Fibroblast of the aortic adventitia (primary cell): ENCODE measurements at regions not wholly inside any gene's neighbourhood (a gene's known extent, or its start where the extent isn't known, plus 50 kb on each side); places are given as distances from the start of the nearest gene placed in this dataset.

Experiments used
- DNase-seq: peaks from one replicate; pipeline ENCODE4 v3.0.0-alpha.2; 2010; ENCODE audit warnings: low read depth
- H3K4me3 ChIP-seq: 2 replicates; pipeline ENCODE4 v1.5.1; 2011; ENCODE audit warnings: low read depth, mild to moderate bottlenecking, control low read depth, low read length, moderate library complexity
- TF ChIP-seq, protein P1 (sequence below): IDR thresholded peaks from 2 replicates; pipeline ENCODE4 v1.5.1; 2011; ENCODE audit warnings: mild to moderate bottlenecking, low read length, control low read depth, inconsistent platforms; ENCODE audit not compliant: insufficient read depth

DNA sequence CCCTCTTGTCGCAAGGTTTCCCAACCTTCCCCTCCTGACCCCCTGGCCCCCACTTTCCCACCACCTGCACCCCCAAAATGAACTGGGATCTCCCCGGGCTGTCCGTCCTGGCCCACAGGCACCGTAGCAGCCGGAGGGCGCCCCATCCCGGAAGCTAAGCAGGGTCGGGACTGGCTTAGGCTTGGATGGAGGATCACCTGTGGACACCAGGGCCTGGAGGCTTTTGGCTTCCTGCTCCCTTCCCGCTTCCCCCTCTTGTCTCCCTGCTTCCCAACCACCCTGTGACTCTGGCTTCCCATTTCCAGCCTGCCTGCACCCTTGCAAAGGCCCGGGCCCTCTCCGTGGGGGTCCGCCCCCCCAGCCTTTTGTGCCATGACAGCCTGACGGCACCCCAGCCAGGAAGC is 2291.3 kb downstream of the TP53TG3F start:
- DNase-seq = no peak
- TF ChIP-seq, protein P1, sequence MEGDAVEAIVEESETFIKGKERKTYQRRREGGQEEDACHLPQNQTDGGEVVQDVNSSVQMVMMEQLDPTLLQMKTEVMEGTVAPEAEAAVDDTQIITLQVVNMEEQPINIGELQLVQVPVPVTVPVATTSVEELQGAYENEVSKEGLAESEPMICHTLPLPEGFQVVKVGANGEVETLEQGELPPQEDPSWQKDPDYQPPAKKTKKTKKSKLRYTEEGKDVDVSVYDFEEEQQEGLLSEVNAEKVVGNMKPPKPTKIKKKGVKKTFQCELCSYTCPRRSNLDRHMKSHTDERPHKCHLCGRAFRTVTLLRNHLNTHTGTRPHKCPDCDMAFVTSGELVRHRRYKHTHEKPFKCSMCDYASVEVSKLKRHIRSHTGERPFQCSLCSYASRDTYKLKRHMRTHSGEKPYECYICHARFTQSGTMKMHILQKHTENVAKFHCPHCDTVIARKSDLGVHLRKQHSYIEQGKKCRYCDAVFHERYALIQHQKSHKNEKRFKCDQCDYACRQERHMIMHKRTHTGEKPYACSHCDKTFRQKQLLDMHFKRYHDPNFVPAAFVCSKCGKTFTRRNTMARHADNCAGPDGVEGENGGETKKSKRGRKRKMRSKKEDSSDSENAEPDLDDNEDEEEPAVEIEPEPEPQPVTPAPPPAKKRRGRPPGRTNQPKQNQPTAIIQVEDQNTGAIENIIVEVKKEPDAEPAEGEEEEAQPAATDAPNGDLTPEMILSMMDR = no peak
- no peak overlapping the region for H3K4me3 ChIP-seq

DNA sequence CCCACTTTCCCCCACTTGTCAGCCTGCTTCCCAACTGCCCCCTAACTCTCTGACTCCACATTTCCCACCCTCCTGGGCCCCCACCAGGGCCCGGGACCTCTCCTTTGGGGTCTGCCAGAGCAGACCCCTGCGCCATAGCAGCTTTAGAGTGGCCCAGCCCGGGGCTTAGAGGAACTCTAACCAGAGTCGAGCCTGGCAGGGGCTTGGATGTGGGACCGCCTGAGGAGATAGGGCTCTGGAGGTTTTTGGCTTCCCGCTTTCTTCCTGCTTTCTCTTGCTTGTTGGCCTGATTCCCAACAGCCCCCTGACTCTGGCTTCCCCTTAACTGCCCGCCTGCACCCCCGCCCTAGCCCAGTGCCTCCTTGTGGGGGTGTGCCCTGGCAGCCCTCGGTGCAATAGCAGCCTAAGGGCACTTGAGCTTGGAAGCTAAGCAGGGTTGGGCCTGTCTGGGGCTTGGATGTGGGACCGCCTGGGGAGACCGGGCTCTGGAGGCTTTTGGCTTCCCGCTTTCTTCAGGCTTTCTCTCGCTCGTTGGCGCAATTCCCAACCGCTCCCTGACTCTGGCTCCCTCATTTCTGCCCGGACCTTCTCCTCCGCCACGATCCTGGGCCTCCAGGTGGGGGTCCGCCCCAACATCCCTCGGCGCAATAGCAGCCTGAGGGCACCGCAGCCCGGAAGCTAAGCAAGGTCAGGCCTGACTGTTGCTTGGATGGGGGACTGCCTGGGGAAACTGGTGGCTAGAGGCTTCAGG is 2292.0 kb downstream of the TP53TG3F start:
- TF ChIP-seq, protein P1 = no peak
- H3K4me3 ChIP-seq = no peak overlapping the region
- no peak for DNase-seq

DNA sequence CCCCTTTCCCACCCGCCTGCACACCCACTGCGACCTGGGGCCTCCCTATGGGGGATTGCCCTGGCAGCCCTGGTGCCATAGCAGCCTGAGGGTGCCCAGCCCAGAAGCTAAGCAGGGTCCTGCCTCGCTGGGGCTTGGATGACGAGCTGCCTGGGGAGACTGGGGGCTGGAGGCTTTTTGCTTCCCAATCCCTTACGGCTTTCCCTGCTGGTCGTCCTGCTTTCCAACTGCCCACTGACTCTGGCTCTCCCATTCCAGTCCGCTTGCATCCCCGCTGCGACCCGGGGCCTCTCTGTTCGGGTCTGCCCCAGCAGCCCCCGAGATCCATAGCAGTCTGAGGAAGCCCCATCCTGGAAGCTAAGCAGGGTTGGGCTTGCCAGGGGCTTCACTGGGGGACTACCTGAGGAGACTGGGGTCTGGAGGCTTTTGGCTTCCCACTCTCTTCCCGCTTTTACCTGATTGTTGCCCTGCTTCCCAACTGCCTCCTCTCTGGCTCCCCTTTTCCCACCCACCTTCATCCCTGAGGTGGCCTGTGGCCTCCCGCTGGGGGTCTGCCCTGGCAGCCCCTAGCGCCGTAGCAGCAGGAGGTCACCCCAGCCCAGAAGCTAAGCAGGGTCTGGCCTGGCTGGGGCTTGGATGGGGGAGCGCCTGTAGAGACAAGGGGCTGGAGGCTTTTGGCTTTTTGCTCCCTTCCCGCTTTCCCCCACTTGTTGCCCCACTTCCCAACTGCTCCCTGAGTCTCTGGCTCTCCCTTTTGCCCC is 2292.8 kb downstream of the TP53TG3F start:
- no peak for DNase-seq
- no peak overlapping the region for H3K4me3 ChIP-seq
- TF ChIP-seq, protein P1 = no peak

DNA sequence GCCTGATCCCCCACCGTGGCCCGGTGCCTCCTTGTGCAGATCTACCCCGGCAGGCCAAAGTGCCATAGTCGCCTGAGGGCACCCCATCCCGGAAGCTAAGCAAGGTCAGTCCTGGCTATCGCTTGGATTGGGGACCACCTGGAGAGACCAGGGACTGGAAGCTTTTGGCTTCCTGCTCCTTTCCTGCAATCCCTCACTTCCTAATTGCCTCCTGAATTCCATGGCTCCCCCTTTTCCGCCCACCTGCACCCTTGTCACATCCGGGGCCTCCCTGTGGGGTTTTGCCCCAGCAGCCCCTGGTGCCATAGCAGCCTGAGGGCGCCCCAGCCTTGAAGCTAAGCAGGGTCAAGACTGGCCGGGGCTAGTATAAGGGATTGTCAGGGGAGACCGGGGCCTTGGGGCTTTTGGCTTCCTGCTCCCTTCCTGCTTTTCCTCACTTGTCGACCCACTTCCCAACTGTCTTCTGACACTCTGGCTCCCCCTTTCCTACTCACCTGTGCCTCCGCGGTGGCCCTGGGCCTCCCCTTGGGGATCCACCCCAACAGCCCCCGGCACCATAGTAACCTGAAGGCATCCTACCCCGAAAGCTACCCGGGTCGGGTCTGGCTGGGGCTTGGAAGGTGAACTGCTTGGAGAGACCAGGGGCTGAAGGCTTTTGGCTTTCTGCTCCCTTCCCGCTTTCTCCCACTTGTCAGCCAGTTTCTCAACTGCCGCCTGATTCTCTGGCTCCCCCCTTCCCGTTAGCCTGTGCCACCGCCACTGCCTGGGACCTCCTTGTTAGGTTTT is 2293.6 kb downstream of the TP53TG3F start:
- DNase-seq = no peak
- TF ChIP-seq, protein P1 = no peak
- H3K4me3 ChIP-seq = no peak overlapping the region

DNA sequence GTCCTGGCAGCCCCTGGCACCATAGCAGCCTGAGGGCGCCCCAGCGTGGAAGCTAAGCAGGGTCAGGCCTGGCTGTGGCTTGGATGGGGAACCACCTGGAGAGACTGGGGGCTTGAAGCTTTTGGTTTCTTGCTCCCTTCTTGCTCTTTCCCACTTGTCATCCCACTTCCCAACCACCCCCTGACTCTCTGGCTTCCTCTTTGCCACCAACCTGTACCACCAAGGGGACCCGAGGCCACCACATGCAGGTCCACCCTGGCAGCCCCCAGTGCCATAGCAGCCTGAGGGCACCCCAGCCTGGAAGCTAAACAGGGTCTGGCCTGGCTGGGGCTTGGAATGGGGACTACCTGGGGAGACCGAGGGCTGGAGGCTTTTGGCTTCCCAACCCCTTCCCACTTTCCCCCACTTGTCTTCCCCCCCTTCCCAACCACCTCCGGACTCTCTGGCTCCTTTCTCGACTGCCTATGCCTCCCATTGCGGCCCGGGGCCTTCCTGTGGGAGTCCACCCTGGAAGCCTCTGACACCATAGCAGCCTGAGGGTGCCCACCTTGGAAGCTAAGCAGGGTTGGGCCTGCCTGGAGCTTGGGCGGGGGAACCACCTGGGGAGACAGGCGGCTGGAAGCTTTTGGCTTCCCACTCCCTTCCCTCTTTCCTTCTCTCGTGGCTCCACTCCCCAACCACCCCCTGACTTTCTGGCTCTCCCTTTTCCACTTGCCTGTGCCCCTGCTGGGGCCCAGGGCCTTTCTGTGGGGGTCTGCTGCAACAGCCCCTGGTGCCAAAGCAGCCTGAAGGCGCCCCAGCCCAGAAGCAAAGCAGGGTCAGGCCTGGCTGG is 2294.4 kb downstream of the TP53TG3F start:
- no peak for DNase-seq
- TF ChIP-seq, protein P1 = no peak
- H3K4me3 ChIP-seq = no peak overlapping the region
